ENCODE measurements at regions not wholly inside any gene's neighbourhood (a gene's known extent, or its start where the extent isn't known, plus 50 kb on each side); places are given as distances from the start of the nearest gene placed in this dataset.

GRCh38 chr6:28607990-28608389 lies 82.3 kb downstream of the GPX5 start:
- TF ChIP-seq CTCF (conservative IDR thresholded peaks at IDR 0.05; ENCODE audit: low read length) (no peak), EZH2phosphoT487 (IDR thresholded peaks at IDR 0.05; ENCODE audit: borderline replicate concordance) (no peak)
